CD14-positive monocyte (primary cell): ENCODE measurements at regions not wholly inside any gene's neighbourhood (a gene's known extent, or its start where the extent isn't known, plus 50 kb on each side); places are given as distances from the start of the nearest gene placed in this dataset.

ENCODE experiments used
- DNase-seq, 3 donors: peaks; one replicate each; pipeline ENCODE4 v3.0.0-alpha.2; 2011 to 2022
- H2AFZ ChIP-seq: 2 replicates; pipeline ENCODE4 v1.6.0; 2012; ENCODE audit warnings: mild to moderate bottlenecking, low read depth, low read length, inconsistent platforms; ENCODE audit not compliant: insufficient read depth, poor library complexity, severe bottlenecking
- H3K27ac ChIP-seq, 2 donors: 1 replicate in 1 of 2; 2 replicates in 1 of 2; pipeline ENCODE4 v1.5.1; 2012 to 2013; ENCODE audit warnings: low read length in 2 of 2, control low read depth in 1 of 2, inconsistent platforms in 1 of 2, low read depth in 1 of 2, mild to moderate bottlenecking in 1 of 2
- H3K27me3 ChIP-seq, 2 donors: one replicate each; pipeline versions ENCODE4 v1.6.0 to v1.6.1; 2011 to 2013; ENCODE audit warnings: low read length in 2 of 2; ENCODE audit not compliant: control insufficient read depth in 2 of 2, insufficient read depth in 2 of 2
- H3K36me3 ChIP-seq, 2 donors: replicated peaks in 1 of 2; 1 replicate in 1 of 2; 2 replicates in 1 of 2; pipeline versions ENCODE4 v1.5.1 to v1.6.1; 2012 to 2013; ENCODE audit warnings: low read length in 2 of 2, control low read depth in 1 of 2, inconsistent platforms in 1 of 2, mild to moderate bottlenecking in 1 of 2; ENCODE audit not compliant: insufficient read depth in 2 of 2, control insufficient read depth in 1 of 2
- H3K4me1 ChIP-seq, 2 donors: 1 replicate in 1 of 2; 2 replicates in 1 of 2; pipeline versions ENCODE4 v1.5.1 to v1.6.1; 2012 to 2013; ENCODE audit warnings: low read length in 2 of 2, control low read depth in 1 of 2, inconsistent platforms in 1 of 2, mild to moderate bottlenecking in 1 of 2, moderate library complexity in 1 of 2; ENCODE audit not compliant: insufficient read depth in 2 of 2, control insufficient read depth in 1 of 2
- H3K4me2 ChIP-seq: replicated peaks from 2 replicates; pipeline ENCODE3; 2012; ENCODE audit warnings: low read length, moderate library complexity, mild to moderate bottlenecking; ENCODE audit not compliant: poor library complexity, severe bottlenecking; ENCODE audit errors: extremely low read depth
- H3K4me3 ChIP-seq, 3 experiments: fragments of 200-600 bp in 1 of 3; sonication (generic) in 1 of 3; replicated peaks in 1 of 3; 1 replicate in 2 of 3; 2 replicates in 1 of 3; pipeline ENCODE4 v1.5.1; 2011 to 2013; ENCODE audit warnings: low read length in 3 of 3, mild to moderate bottlenecking in 3 of 3, control low read depth in 2 of 3, low read depth in 2 of 3, inconsistent platforms in 1 of 3, moderate library complexity in 1 of 3
- H3K79me2 ChIP-seq: 2 replicates; pipeline ENCODE4 v1.6.0; 2012; ENCODE audit warnings: mild to moderate bottlenecking, control low read depth, inconsistent platforms, low read length, moderate library complexity; ENCODE audit not compliant: insufficient read depth
- H3K9ac ChIP-seq: 2 replicates; pipeline ENCODE4 v1.6.0; 2017; ENCODE audit warnings: low read length, mild to moderate bottlenecking; ENCODE audit not compliant: insufficient read depth, poor library complexity, severe bottlenecking
- H3K9me3 ChIP-seq, 2 donors: replicated peaks in 1 of 2; 1 replicate in 1 of 2; 2 replicates in 1 of 2; pipeline versions ENCODE4 v1.5.1 to v1.6.1; 2012 to 2013; ENCODE audit warnings: low read length in 2 of 2, control low read depth in 1 of 2; ENCODE audit not compliant: control insufficient read depth in 1 of 2, insufficient read depth in 1 of 2
- H4K20me1 ChIP-seq: 2 replicates; pipeline ENCODE4 v1.6.0; 2012; ENCODE audit warnings: mild to moderate bottlenecking, low read length, control low read depth, moderate library complexity; ENCODE audit not compliant: insufficient read depth
- H3K27ac Mint-ChIP-seq, 7 donors: one replicate each; pipeline ENCODE4 v1.8.0; 2020; ENCODE audit warnings: mild to moderate bottlenecking in 7 of 7, mixed read lengths in 7 of 7, moderate library complexity in 6 of 7, inconsistent platforms in 2 of 7
- H3K27me3 Mint-ChIP-seq, 3 donors: one replicate each; pipeline ENCODE4 v1.8.0; 2021 to 2022; ENCODE audit warnings: low read depth in 3 of 3, mild to moderate bottlenecking in 3 of 3, mixed read lengths in 3 of 3, moderate library complexity in 3 of 3, inconsistent platforms in 1 of 3
- H3K36me3 Mint-ChIP-seq, 2 donors: one replicate each; pipeline ENCODE4 v1.8.0; 2020; ENCODE audit warnings: mixed read lengths in 2 of 2, inconsistent platforms in 1 of 2, mild to moderate bottlenecking in 1 of 2
- H3K4me1 Mint-ChIP-seq: one replicate; pipeline ENCODE4 v1.8.0; 2020; ENCODE audit warnings: mild to moderate bottlenecking, mixed read lengths
- H3K4me3 Mint-ChIP-seq, 2 donors: one replicate each; pipeline ENCODE4 v1.8.0; 2020; ENCODE audit warnings: mild to moderate bottlenecking in 2 of 2, mixed read lengths in 2 of 2, moderate library complexity in 1 of 2
- H3K9me3 Mint-ChIP-seq, 7 donors: one replicate each; pipeline ENCODE4 v1.8.0; 2020 to 2022; ENCODE audit warnings: mixed read lengths in 7 of 7, mild to moderate bottlenecking in 6 of 7, moderate library complexity in 6 of 7, inconsistent platforms in 2 of 7
- WGBS: methylation state at CpG from one replicate; pipeline ENCODE4 v1.1.5; 2013; ENCODE audit warnings: missing lambda C conversion rate; ENCODE audit not compliant: insufficient coverage; 5-methylcytosine and 5-hydroxymethylcytosine counted together
- intact Hi-C, 2 donors: fragments of 100-400 bp; cut with micrococcal nuclease; formaldehyde crosslinking; loops; one replicate each; pipeline versions ENCODE4 v1.15.0 to v1.15.1; 2023
- TF ChIP-seq, protein P1 (sequence below): fragments of 200-600 bp; IDR thresholded peaks from one replicate; pipeline ENCODE4 v1.8.0; 2022; ENCODE audit warnings: antibody characterized with exemption, mild to moderate bottlenecking

DNA sequence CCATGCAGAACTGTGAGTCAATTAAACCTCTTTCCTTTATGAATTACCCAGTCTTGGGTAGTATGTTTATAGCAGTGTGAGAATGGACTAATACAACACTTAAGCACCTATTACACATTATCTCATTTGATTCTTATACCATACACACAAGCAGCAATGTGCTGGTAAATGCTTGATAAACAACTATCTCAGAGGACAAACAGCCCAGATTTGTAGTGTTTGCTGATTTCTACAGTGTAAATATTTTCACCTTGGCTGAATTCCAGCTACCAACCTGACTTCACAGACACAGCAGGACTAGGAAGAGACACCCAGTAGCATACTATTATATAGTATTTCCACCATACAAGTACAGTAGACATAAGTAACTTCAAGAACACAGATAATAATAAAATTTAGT lies 406.5 kb upstream of the CNKSR2 start:
- Mint-ChIP-seq H3K27me3 (no peaks in the 10 kb centered on the region), H3K9me3 (peaks cover 0 to 6% (median under 1%) of the 10 kb centered on the region in 7 donors), H3K4me3 (no peak overlapping the region), H3K27ac (no peak overlapping the region), H3K36me3 (no peaks in the 10 kb centered on the region), H3K4me1 (no peaks in the 10 kb centered on the region)
- no peak overlapping the region for H3K4me3 ChIP-seq
- no peaks in the 10 kb centered on the region for H3K9me3 ChIP-seq
- no peak overlapping the region for H3K27ac ChIP-seq
- no peaks in the 10 kb centered on the region for H3K4me1 ChIP-seq
- H3K9ac ChIP-seq: no peak overlapping the region
- intact Hi-C loops: no loop called here
- H4K20me1 ChIP-seq: no peaks in the 10 kb centered on the region
- TF ChIP-seq, protein P1, sequence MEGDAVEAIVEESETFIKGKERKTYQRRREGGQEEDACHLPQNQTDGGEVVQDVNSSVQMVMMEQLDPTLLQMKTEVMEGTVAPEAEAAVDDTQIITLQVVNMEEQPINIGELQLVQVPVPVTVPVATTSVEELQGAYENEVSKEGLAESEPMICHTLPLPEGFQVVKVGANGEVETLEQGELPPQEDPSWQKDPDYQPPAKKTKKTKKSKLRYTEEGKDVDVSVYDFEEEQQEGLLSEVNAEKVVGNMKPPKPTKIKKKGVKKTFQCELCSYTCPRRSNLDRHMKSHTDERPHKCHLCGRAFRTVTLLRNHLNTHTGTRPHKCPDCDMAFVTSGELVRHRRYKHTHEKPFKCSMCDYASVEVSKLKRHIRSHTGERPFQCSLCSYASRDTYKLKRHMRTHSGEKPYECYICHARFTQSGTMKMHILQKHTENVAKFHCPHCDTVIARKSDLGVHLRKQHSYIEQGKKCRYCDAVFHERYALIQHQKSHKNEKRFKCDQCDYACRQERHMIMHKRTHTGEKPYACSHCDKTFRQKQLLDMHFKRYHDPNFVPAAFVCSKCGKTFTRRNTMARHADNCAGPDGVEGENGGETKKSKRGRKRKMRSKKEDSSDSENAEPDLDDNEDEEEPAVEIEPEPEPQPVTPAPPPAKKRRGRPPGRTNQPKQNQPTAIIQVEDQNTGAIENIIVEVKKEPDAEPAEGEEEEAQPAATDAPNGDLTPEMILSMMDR: no peak
- H3K36me3 ChIP-seq: no peaks in the 10 kb centered on the region
- DNase-seq: no peak
- no peaks in the 10 kb centered on the region for H3K27me3 ChIP-seq
- H3K4me2 ChIP-seq: no peak overlapping the region
- H2AFZ ChIP-seq: no peak overlapping the region
- H3K79me2 ChIP-seq: no peaks in the 10 kb centered on the region

DNA sequence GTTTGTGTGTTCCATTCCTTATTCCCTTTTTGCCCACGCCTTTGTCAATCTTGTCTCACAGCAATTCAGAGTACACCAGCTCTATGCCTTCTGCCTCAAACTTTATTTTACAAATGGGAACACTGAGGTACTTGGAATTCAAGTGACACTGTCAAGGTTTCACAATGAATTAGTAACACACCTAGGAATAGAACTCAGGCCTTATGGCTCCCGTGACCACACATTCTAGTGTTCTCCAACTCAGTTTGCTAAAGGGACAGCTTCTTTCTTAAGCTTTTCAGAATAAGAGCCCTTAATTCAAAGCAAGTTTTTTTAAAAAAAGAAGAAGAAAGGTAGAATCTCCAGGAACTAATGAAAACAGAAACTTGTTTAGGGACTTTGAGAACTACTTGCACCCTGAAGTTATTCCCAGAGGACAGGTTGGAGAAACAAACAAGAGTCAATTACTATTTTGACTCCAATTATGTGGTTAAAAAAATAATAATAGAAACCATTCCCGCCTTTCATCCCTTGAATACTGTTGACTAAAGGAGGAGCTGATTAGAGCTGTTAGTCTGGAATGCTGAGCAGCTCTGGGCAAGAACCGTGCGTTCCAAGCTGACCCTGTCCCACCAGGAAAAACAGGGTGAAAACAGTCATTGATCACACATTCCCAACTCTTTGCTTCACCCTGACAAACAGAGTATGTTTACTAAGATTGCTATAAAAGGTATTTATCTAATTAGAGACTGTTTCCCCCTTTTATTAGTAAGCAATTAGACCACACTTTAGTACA lies 408.8 kb upstream of the CNKSR2 start:
- WGBS: no CpG with 5 or more reads among the region's 5 CpGs
- intact Hi-C loops: no loop called here
- Mint-ChIP-seq H3K4me3 (no peak overlapping the region), H3K27me3 (no peaks in the 10 kb centered on the region), H3K27ac (no peak overlapping the region), H3K4me1 (no peaks in the 10 kb centered on the region), H3K36me3 (no peaks in the 10 kb centered on the region), H3K9me3 (peaks cover 0 to 6% (median under 1%) of the 10 kb centered on the region in 7 donors)
- no peak for DNase-seq
- Histone ChIP-seq H3K27me3 (no peaks in the 10 kb centered on the region), H3K9me3 (peaks cover 0 to 2% of the 10 kb centered on the region in 2 donors), H3K36me3 (no peaks in the 10 kb centered on the region), H4K20me1 (no peaks in the 10 kb centered on the region), H3K4me3 (no peak overlapping the region), H3K27ac (no peak overlapping the region), H3K4me2 (no peak overlapping the region), H3K4me1 (no peaks in the 10 kb centered on the region), H3K9ac (no peak overlapping the region), H2AFZ (no peak overlapping the region), H3K79me2 (no peaks in the 10 kb centered on the region)
- TF ChIP-seq, protein P1: no peak
